Chondrocyte (in vitro differentiated cells): ENCODE measurements at regions not wholly inside any gene's neighbourhood (a gene's known extent, or its start where the extent isn't known, plus 50 kb on each side); places are given as distances from the start of the nearest gene placed in this dataset.

Source experiments
- DNase-seq: peaks from one replicate; pipeline ENCODE4 v3.0.0; 2021; ENCODE audit warnings: mixed read lengths, low spot score
- H3K27ac Mint-ChIP-seq: one replicate; pipeline ENCODE4 v1.8.0; 2021; ENCODE audit warnings: mild to moderate bottlenecking, moderate library complexity, mixed read lengths; ENCODE audit not compliant: unreplicated experiment
- H3K27me3 Mint-ChIP-seq: 2 replicates; pipeline ENCODE4 v1.8.0; 2021; ENCODE audit warnings: low read depth, mixed read lengths
- H3K36me3 Mint-ChIP-seq: 2 replicates; pipeline ENCODE4 v1.8.0; 2021; ENCODE audit warnings: low read depth, mixed read lengths
- H3K4me1 Mint-ChIP-seq: 2 replicates; pipeline ENCODE4 v1.8.0; 2021; ENCODE audit warnings: low read depth, mild to moderate bottlenecking, mixed read lengths
- H3K4me3 Mint-ChIP-seq: one replicate; pipeline ENCODE4 v1.8.0; 2021; ENCODE audit warnings: mild to moderate bottlenecking, moderate library complexity, mixed read lengths; ENCODE audit not compliant: unreplicated experiment
- H3K9me3 Mint-ChIP-seq: 2 replicates; pipeline ENCODE4 v1.8.0; 2021; ENCODE audit warnings: low read depth, mixed read lengths
- TF ChIP-seq, protein P1 (sequence below): fragments of 200-600 bp; sonication (generic); IDR thresholded peaks from 2 replicates; pipeline ENCODE4 v1.5.0; 2021; ENCODE audit warnings: antibody characterized with exemption, mild to moderate bottlenecking, moderate library complexity

- no peak overlapping the region for H3K27ac Mint-ChIP-seq
- DNase-seq: no peak
These were observed 179.2 kb downstream of the BACH1 start for GRCh38 chr21:29477941-29478340.

GRCh38 chr21:29481081-29481480 lies 182.4 kb downstream of the BACH1 start:
- no peak overlapping the region for H3K4me3 Mint-ChIP-seq
- TF ChIP-seq, protein P1, sequence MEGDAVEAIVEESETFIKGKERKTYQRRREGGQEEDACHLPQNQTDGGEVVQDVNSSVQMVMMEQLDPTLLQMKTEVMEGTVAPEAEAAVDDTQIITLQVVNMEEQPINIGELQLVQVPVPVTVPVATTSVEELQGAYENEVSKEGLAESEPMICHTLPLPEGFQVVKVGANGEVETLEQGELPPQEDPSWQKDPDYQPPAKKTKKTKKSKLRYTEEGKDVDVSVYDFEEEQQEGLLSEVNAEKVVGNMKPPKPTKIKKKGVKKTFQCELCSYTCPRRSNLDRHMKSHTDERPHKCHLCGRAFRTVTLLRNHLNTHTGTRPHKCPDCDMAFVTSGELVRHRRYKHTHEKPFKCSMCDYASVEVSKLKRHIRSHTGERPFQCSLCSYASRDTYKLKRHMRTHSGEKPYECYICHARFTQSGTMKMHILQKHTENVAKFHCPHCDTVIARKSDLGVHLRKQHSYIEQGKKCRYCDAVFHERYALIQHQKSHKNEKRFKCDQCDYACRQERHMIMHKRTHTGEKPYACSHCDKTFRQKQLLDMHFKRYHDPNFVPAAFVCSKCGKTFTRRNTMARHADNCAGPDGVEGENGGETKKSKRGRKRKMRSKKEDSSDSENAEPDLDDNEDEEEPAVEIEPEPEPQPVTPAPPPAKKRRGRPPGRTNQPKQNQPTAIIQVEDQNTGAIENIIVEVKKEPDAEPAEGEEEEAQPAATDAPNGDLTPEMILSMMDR: no peak
- H3K9me3 Mint-ChIP-seq: peaks cover 6% of the 10 kb centered on the region
- H3K36me3 Mint-ChIP-seq: peaks cover 2% of the 10 kb centered on the region
- H3K27ac Mint-ChIP-seq: no peak overlapping the region
- peaks cover 34% of the 10 kb centered on the region for H3K4me1 Mint-ChIP-seq
- H3K27me3 Mint-ChIP-seq: no peaks in the 10 kb centered on the region
- no peak for DNase-seq

More at GRCh38 chr21:29477941-29478340, 179.2 kb downstream of the BACH1 start:
- H3K36me3 Mint-ChIP-seq: peaks cover 6% of the 10 kb centered on the region
- no peaks in the 10 kb centered on the region for H3K27me3 Mint-ChIP-seq
- H3K9me3 Mint-ChIP-seq: peaks cover 6% of the 10 kb centered on the region
- TF ChIP-seq, protein P1: no peak
- H3K4me1 Mint-ChIP-seq: peaks cover 45% of the 10 kb centered on the region
- no peak overlapping the region for H3K4me3 Mint-ChIP-seq

DNA sequence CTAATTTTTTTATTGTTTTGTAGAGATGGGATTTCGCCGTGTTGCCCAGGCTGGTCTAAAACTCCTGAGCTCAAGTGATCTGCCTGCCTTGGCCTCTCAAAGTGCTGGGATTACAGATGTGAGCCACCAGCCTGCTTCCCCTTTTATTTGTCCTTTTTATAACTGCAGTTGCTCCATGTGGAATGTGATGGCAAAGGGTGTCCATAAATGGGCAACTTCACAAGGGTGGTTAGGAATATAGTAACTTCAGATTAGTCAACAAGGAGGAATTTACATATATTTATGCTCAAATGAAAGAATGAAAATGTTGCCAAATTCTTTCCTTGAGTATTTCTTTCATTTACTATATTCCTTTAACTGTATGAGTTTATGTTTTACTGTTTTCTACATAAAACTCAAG lies 182.9 kb downstream of the BACH1 start:
- no peak overlapping the region for H3K4me3 Mint-ChIP-seq
- TF ChIP-seq, protein P1: no peak
- H3K27me3 Mint-ChIP-seq: no peaks in the 10 kb centered on the region
- H3K4me1 Mint-ChIP-seq: peaks cover 28% of the 10 kb centered on the region
- no peak for DNase-seq
- peaks cover 6% of the 10 kb centered on the region for H3K9me3 Mint-ChIP-seq
- H3K36me3 Mint-ChIP-seq: peaks cover 2% of the 10 kb centered on the region
- H3K27ac Mint-ChIP-seq: no peak overlapping the region

GRCh38 chr21:29486306-29486807 lies 187.6 kb downstream of the BACH1 start:
- TF ChIP-seq, protein P1: no peak
- Mint-ChIP-seq H3K27me3 (no peaks in the 10 kb centered on the region), H3K4me3 (no peak overlapping the region), H3K27ac (no peak overlapping the region), H3K36me3 (peaks cover 2% of the 10 kb centered on the region), H3K9me3 (peaks cover 6% of the 10 kb centered on the region), H3K4me1 (peaks cover 12% of the 10 kb centered on the region)
- DNase-seq: no peak
